ENCODE measurements at regions not wholly inside any gene's neighbourhood (a gene's known extent, or its start where the extent isn't known, plus 50 kb on each side); places are given as distances from the start of the nearest gene placed in this dataset.
"Not testable (repeated sequence)": the region's sequence is repeated elsewhere in the genome, so short reads cannot be mapped to it uniquely, and the experiment has no call there.

GRCh38 chr1:91189096-91189495, 167.3 kb upstream of the ZNF644 start:
- Histone ChIP-seq H3K4me1 (no peaks in the 10 kb centered on the region), H3K36me3 (no peaks in the 10 kb centered on the region), H3K9me3 (no peaks in the 10 kb centered on the region), H3K27me3 (no peaks in the 10 kb centered on the region), H3K27ac (no peak overlapping the region), H3K4me3 (no peak overlapping the region)
- TF ChIP-seq, protein P1, sequence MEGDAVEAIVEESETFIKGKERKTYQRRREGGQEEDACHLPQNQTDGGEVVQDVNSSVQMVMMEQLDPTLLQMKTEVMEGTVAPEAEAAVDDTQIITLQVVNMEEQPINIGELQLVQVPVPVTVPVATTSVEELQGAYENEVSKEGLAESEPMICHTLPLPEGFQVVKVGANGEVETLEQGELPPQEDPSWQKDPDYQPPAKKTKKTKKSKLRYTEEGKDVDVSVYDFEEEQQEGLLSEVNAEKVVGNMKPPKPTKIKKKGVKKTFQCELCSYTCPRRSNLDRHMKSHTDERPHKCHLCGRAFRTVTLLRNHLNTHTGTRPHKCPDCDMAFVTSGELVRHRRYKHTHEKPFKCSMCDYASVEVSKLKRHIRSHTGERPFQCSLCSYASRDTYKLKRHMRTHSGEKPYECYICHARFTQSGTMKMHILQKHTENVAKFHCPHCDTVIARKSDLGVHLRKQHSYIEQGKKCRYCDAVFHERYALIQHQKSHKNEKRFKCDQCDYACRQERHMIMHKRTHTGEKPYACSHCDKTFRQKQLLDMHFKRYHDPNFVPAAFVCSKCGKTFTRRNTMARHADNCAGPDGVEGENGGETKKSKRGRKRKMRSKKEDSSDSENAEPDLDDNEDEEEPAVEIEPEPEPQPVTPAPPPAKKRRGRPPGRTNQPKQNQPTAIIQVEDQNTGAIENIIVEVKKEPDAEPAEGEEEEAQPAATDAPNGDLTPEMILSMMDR (IDR thresholded peaks at IDR 0.05), result no peak
- no peak for DNase-seq (ENCODE audit: low spot score in 2 of 2)
- intact Hi-C loops (cut with DNase I), result no loop called here

GRCh38 chr1:91182807-91183206, 161.0 kb upstream of the ZNF644 start:
- H3K36me3 ChIP-seq; intact Hi-C loops (cut with DNase I); H3K27ac ChIP-seq; H3K4me3 ChIP-seq; H3K9me3 ChIP-seq; H3K27me3 ChIP-seq; DNase-seq (ENCODE audit: low spot score in 2 of 2); H3K4me1 ChIP-seq: not testable (repeated sequence)

DNA sequence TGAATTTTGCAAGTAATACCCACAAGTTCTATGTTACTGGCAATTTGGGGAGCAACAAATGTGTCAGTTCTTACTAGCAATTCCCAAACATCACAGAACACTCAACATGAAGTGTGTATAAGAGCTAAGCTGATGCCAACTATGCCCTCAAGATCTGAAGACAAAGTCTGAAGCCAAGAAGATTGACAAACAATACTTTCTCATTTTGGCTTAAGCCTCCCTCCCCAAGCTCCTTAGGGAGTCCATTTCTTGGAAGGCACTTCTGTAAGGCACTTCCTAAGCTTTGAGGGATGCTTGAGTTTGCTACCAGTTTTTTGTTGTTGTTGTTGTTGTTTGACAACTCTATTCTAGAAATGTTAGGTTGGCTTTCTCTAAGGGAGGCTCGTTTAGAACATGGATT, 154.4 kb upstream of the ZNF644 start:
- H3K27ac ChIP-seq, result no peak overlapping the region
- TF ChIP-seq, protein P1 (IDR thresholded peaks at IDR 0.05), result no peak
- H3K9me3 ChIP-seq, result no peaks in the 10 kb centered on the region
- no peak for DNase-seq (ENCODE audit: low spot score in 2 of 2)
- H3K4me1 ChIP-seq, result no peaks in the 10 kb centered on the region
- intact Hi-C loops (cut with DNase I), result no loop called here
- H3K27me3 ChIP-seq, result no peaks in the 10 kb centered on the region
- no peaks in the 10 kb centered on the region for H3K36me3 ChIP-seq
- H3K4me3 ChIP-seq, result no peak overlapping the region

DNA sequence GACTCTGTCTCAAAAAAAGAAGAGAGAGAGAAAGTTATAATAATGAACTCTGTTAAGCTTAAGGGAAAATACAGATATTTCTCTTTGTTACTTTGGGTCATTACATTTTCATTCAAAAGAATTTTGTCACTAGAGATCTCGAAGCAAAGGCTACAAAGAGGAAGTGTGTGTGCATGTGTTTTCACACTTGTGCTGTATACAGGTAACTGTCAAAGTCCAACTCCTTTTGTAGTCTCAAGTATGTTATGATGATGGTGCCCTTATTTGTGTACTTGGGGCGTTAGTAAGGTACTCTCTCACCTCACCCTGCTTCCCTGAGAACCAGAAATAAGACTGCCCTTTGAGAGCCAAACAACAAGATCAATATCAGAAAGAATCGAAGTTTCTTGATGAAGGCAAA, 152.9 kb upstream of the ZNF644 start:
- intact Hi-C loops (cut with DNase I), result no loop called here
- DNase-seq (ENCODE audit: low spot score in 2 of 2), result no peak
- TF ChIP-seq, protein P1 (IDR thresholded peaks at IDR 0.05), result no peak

DNA sequence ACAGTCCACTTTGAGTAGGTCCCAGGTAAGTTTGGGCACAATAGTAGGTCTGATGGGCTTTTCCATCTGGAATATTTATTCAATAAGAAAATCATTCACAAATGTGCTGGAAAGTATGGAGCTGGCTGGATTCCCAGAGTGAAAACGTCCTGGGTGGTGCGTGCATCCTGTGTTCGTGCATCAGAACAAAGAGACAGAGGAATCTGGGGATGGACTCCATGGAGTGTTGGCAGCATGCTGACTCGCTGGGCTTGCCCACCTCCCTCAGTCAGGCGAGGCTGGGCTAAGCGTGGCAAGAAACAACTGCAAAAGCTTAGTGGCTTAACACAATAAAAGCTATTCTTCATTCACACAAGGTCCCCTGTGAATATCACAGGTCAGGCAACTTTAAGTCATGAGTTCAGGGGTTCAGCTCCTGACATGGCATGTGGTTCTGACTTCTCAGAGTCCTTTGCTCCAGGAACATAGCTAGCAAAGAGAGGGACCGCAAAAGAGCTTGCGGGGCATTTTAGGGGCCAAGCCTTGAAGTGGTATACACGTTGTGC, 151.6 kb upstream of the ZNF644 start:
- TF ChIP-seq, protein P1 (IDR thresholded peaks at IDR 0.05), result no peak
- intact Hi-C loops (cut with DNase I), result no loop called here
- no peaks in the 10 kb centered on the region for H3K4me1 ChIP-seq
- no peaks in the 10 kb centered on the region for H3K27me3 ChIP-seq
- no peak overlapping the region for H3K27ac ChIP-seq
- H3K9me3 ChIP-seq, result no peaks in the 10 kb centered on the region
- no peak for DNase-seq (ENCODE audit: low spot score in 2 of 2)
- no peaks in the 10 kb centered on the region for H3K36me3 ChIP-seq
- no peak overlapping the region for H3K4me3 ChIP-seq

More for the DNA sequence above, 152.9 kb upstream of the ZNF644 start:
- H3K27me3 ChIP-seq, result no peaks in the 10 kb centered on the region
- no peaks in the 10 kb centered on the region for H3K9me3 ChIP-seq
- no peak overlapping the region for H3K27ac ChIP-seq
- no peaks in the 10 kb centered on the region for H3K4me1 ChIP-seq
- no peak overlapping the region for H3K4me3 ChIP-seq
- no peaks in the 10 kb centered on the region for H3K36me3 ChIP-seq

GRCh38 chr1:91172541-91172940, 150.7 kb upstream of the ZNF644 start:
- Histone ChIP-seq H3K9me3 (no peaks in the 10 kb centered on the region), H3K27ac (no peak overlapping the region), H3K4me3 (no peak overlapping the region), H3K27me3 (no peaks in the 10 kb centered on the region), H3K4me1 (no peaks in the 10 kb centered on the region), H3K36me3 (no peaks in the 10 kb centered on the region)
- TF ChIP-seq, protein P1 (IDR thresholded peaks at IDR 0.05), result no peak
- intact Hi-C loops (cut with DNase I), result no loop called here
- no peak for DNase-seq (ENCODE audit: low spot score in 2 of 2)
